ENCODE measurements at regions not wholly inside any gene's neighbourhood (a gene's known extent, or its start where the extent isn't known, plus 50 kb on each side); places are given as distances from the start of the nearest gene placed in this dataset.

- H3K4me2 ChIP-seq (ENCODE audit: low read depth, low read length), result no peak overlapping the region
- no peaks in the 10 kb centered on the region for H3K9me2 ChIP-seq (replicated peaks; ENCODE audit: insufficient read depth, low read length)
- no peaks in the 10 kb centered on the region for H3K36me3 ChIP-seq (replicated peaks; ENCODE audit: insufficient read depth, low read length)
- no peak overlapping the region for H2AFZ ChIP-seq (ENCODE audit: low read length)
- H3K4me1 ChIP-seq (ENCODE audit: low read length), result peaks cover 19% of the 10 kb centered on the region
- H3K9me3 ChIP-seq (replicated peaks; ENCODE audit: insufficient read depth, low read length), result no peaks in the 10 kb centered on the region
- no peaks in the 10 kb centered on the region for H3K27me3 ChIP-seq (replicated peaks; ENCODE audit: insufficient read depth, low read length)
- H3K79me2 ChIP-seq (ENCODE audit: low read length), result no peaks in the 10 kb centered on the region
- no peak overlapping the region for H3K9ac ChIP-seq (ENCODE audit: low read length)
- no peak overlapping the region for H3K27ac ChIP-seq (ENCODE audit: low read length)
- H3F3A ChIP-seq (ENCODE audit: insufficient read depth, low read length), result no peaks in the 10 kb centered on the region
- no peak overlapping the region for H3K4me3 ChIP-seq (ENCODE audit: low read length)
- TF ChIP-seq EZH2phosphoT487 (IDR thresholded peaks at IDR 0.05; ENCODE audit: low read length) (no peak), EZH2 (optimal IDR thresholded peaks at IDR 0.05; ENCODE audit: low read depth, low read length) (no peak), CTCF (IDR thresholded peaks at IDR 0.05; ENCODE audit: low read length) (no peak)
- H4K20me1 ChIP-seq (ENCODE audit: insufficient read depth, low read length), result no peaks in the 10 kb centered on the region
- DNase-seq, result no peak
These were observed 600.3 kb upstream of the GCFC2 start for GRCh38 chr2:76310894-76311633.

- Histone ChIP-seq H4K20me1 (ENCODE audit: insufficient read depth, low read length) (no peaks in the 10 kb centered on the region), H3K9me2 (replicated peaks; ENCODE audit: insufficient read depth, low read length) (no peaks in the 10 kb centered on the region), H3F3A (ENCODE audit: insufficient read depth, low read length) (no peaks in the 10 kb centered on the region), H3K4me3 (ENCODE audit: low read length) (no peak overlapping the region), H3K4me2 (ENCODE audit: low read depth, low read length) (peak overlapping the region; percentile 55; the same call in 1 of the 2 replicates), H3K9me3 (replicated peaks; ENCODE audit: insufficient read depth, low read length) (no peaks in the 10 kb centered on the region), H3K79me2 (ENCODE audit: low read length) (no peaks in the 10 kb centered on the region), H3K9ac (ENCODE audit: low read length) (no peak overlapping the region), H2AFZ (ENCODE audit: low read length) (no peak overlapping the region), H3K4me1 (ENCODE audit: low read length) (peaks cover 19% of the 10 kb centered on the region), H3K36me3 (replicated peaks; ENCODE audit: insufficient read depth, low read length) (no peaks in the 10 kb centered on the region), H3K27ac (ENCODE audit: low read length) (peak overlapping the region; percentile 7; the same call in 1 of the 2 replicates), H3K27me3 (replicated peaks; ENCODE audit: insufficient read depth, low read length) (no peaks in the 10 kb centered on the region)
- peak; percentile 31 for DNase-seq
- TF ChIP-seq EZH2 (optimal IDR thresholded peaks at IDR 0.05; ENCODE audit: low read depth, low read length) (no peak), EZH2phosphoT487 (IDR thresholded peaks at IDR 0.05; ENCODE audit: low read length) (no peak), CTCF (IDR thresholded peaks at IDR 0.05; ENCODE audit: low read length) (no peak)
These were observed 596.8 kb upstream of the GCFC2 start for GRCh38 chr2:76307495-76307894.

- Histone ChIP-seq H3K4me1 (ENCODE audit: low read length) (peaks cover 27% of the 10 kb centered on the region), H3F3A (ENCODE audit: insufficient read depth, low read length) (peaks cover 9% of the 10 kb centered on the region), H4K20me1 (ENCODE audit: insufficient read depth, low read length) (no peaks in the 10 kb centered on the region), H3K9me3 (replicated peaks; ENCODE audit: insufficient read depth, low read length) (no peaks in the 10 kb centered on the region), H3K9ac (ENCODE audit: low read length) (no peak overlapping the region), H3K4me2 (ENCODE audit: low read depth, low read length) (no peak overlapping the region), H3K27me3 (replicated peaks; ENCODE audit: insufficient read depth, low read length) (no peaks in the 10 kb centered on the region), H3K27ac (ENCODE audit: low read length) (no peak overlapping the region), H3K79me2 (ENCODE audit: low read length) (no peaks in the 10 kb centered on the region), H3K9me2 (replicated peaks; ENCODE audit: insufficient read depth, low read length) (no peaks in the 10 kb centered on the region), H2AFZ (ENCODE audit: low read length) (no peak overlapping the region), H3K36me3 (replicated peaks; ENCODE audit: insufficient read depth, low read length) (no peaks in the 10 kb centered on the region), H3K4me3 (ENCODE audit: low read length) (no peak overlapping the region)
- no peak for TF ChIP-seq EZH2phosphoT487 (IDR thresholded peaks at IDR 0.05; ENCODE audit: low read length)
- no peak for TF ChIP-seq CTCF (IDR thresholded peaks at IDR 0.05; ENCODE audit: low read length)
- TF ChIP-seq EZH2 (optimal IDR thresholded peaks at IDR 0.05; ENCODE audit: low read depth, low read length), result no peak
- DNase-seq, result no peak
These were observed 587.3 kb upstream of the GCFC2 start for GRCh38 chr2:76298041-76298440.
